HG03039 (cell line): ENCODE measurements at regions not wholly inside any gene's neighbourhood (a gene's known extent, or its start where the extent isn't known, plus 50 kb on each side); places are given as distances from the start of the nearest gene placed in this dataset.

ENCODE experiments used
- ATAC-seq: cut with Tn5 transposase; IDR thresholded peaks from one replicate; pipeline ENCODE4 v1.9.1; 2021; ENCODE audit warnings: mild to moderate bottlenecking, moderate library complexity; ENCODE audit not compliant: unreplicated experiment

DNA sequence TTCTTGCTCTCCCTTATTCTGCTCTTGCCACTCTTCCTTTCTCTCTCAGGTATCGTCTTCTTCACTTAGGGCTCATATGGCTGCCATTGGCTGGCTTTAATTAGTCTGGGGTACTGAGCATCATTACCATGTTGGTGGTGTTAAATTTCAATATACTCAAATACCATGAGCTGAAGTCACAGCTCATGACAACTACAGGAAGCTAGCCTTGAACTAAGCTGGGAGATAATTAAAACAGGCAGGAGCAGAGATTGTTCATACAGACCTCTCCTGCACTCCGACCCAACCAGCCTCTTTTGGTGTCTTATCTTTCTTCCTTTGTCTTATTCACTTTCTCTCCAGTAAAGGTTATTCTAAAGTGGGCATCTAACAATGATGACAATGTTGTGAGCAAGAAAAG, 130.9 kb upstream of the BLID start:
- no peak for ATAC-seq

DNA sequence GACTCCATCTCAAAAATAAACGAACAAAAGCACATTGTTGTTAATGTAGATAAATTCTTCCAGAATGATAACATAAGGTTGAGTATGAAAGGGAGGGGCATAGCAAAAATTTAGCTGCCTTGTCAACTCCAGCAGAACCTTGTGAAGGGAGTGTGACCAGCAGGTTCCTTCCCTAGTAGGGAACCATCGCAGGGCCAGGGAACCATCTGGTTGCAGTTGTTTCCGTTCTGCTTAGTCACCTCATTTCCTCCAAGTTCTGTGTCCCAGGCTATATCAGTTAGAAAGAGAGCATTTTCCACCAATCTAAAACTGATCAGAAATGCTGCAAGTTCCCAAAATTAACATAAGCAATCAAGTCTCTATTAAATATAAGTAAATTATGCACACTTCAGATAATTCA, 126.7 kb upstream of the BLID start:
- ATAC-seq: no peak

DNA sequence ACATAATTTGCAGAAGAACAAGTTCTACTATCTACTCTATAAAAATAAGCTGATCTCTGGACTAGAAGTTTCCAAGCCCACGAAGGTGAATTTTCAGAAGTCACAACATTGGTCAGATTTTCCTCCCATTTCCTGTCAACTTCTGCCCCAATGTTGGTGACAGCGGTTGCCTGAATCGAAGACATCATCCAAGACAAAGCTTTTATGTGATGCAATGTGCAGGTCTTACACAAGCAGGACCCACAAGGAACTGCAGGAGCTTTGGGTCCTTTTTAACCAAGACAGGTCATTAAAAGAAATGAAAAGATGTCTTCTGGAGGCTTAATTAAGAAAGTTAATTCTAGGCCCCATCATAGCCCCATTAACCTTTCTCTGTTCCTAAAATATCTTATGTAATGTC, 125.6 kb upstream of the BLID start:
- no peak for ATAC-seq

GRCh38 chr11:122240638-122241037, 124.6 kb upstream of the BLID start:
- ATAC-seq: no peak

- no peak for ATAC-seq
These were observed 119.6 kb upstream of the BLID start for GRCh38 chr11:122235615-122236014.

DNA sequence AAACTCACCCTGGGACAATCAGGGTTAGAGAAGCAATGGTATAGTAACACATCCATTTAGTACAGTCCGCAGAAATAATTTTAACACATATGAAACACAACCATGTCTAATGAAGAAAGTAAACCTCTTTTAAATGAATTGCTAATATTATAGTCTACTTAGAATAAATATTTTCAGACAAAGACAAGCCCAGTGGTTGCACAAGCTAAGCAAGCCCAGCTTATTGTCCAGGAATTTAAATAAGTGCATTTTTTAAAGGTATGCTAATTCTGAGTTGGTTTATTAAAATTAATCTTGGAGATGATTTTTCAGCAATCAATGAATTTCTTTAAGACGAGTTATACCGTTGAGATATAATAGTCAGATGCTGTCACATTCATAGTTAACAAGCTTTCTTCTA, 118.8 kb upstream of the BLID start:
- no peak for ATAC-seq

GRCh38 chr11:122234257-122234656, 118.2 kb upstream of the BLID start:
- ATAC-seq: no peak

GRCh38 chr11:122232985-122233384, 117.0 kb upstream of the BLID start:
- ATAC-seq: no peak

- ATAC-seq: no peak
These were observed 114.4 kb upstream of the BLID start for GRCh38 chr11:122230385-122230755.

DNA sequence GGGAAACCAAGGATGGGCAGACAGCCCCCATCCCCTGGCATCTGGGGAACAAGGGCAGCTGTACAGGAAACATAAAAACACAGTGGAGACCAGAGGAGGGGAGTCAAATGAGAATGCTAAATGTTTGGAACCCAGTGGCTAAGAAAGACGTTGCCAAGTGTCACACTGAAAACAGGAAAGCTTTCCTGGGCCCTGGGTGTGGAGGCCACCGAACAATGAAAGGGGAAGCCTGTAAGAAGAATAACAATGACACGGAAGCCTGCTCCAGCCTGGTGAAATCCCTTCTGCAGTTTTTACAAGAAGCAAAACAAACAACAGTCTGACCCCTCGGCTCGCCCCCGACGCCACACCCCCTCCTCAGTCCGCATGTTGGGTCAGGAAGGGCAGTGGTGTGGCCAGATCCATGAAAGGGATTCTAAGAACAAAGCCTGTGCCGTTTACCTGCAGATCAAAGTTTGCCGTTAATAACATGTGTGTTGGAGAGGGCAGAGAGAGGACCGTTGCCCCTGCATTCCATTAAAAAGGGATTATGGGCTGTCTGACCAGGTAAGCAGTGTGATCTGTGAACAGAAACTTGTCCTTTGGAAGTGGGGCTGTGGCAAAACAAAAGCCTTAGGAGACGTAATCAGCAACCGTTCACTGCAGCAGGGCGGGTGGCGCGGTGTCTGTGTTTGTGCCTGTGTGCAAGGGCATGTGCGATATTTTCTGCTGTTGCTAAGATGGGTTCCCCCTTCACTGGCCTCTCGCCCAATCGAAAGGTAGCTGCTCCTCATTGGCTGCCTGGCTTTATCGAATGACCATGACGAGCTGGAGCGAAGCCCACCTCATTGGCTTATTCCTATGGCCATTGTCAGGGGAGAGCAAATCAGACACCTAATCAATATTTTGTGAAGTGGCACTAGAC, 113.7 kb upstream of the BLID start:
- ATAC-seq: no peak

DNA sequence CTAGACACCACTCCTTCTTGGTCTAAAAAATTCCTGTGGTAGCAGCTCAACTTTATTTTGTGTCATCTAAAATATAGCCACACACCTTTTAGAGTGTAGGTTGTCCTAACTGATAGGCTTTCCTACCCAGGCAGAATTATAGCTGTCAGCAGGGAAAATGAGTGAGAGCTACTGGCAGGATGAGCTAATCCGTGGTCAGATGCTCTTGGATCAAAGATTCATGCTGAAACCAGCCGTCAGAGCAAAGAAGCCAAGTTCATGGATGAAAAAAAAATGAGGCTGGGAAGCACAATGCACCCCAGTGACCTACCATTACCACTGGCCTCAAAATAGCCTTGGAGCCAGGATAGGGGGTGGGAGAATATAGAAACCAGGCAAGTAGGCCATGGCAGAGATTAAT, 113.1 kb upstream of the BLID start:
- ATAC-seq: no peak

GRCh38 chr11:122226810-122227379, 110.9 kb upstream of the BLID start:
- ATAC-seq: no peak

GRCh38 chr11:122224867-122225266, 108.9 kb upstream of the BLID start:
- ATAC-seq: no peak

- ATAC-seq: no peak
These were observed 104.3 kb upstream of the BLID start for GRCh38 chr11:122220321-122220720.

DNA sequence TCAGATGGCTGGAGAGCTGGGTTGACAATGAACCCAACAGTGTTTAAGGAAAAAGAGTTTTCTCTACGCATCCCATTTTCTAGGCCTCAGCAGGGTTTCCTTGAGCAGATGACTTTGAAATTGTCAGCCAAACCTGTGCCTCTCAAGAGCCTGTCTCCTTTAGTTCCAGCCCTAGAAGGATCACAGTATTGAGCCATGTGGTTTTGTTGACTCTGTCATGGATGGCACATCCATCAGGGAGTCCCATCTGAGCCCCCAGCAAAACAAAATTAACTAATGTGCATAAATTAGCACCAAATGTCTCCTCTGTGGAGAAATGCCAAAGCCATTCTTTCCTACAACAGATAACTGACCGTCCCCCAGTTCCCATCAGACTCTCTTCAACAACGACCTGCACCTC, 103.8 kb upstream of the BLID start:
- no peak for ATAC-seq

DNA sequence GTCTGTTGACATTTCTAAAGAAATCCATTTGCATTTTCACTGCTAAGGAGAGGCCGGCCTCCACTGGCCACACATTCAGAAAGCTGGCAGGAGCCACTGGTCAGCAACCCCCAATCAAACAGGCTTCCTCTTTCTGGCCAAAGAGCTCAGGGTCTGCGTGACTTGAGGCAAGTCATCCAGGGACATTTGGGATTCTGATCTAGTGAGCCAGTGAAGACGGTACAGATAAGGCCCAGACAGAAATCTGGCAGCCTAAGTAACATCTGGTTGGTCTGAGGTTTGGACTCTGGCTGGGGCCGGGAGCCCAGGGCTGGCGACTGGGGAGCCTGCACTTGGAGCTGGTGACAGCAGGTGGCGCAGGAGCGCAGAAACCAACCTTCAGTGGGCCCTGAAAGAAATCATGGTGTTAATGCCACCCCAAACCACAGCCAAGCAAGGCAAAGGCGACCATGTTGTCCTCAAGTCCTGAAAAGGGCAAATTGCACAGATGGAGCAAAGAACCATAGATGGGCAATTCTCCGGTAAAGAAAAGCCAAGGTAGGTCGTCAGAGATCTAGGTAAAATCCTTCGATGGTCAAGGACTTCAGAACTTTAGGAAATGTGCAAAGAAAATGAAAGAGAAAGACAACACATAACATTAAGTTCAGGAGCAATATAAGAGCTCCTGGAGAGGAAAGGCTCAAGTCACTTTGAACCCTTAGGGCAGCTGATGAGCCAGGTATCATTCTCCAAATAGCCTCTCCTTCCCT, 99.4 kb upstream of the BLID start:
- peak; percentile 80 for ATAC-seq

DNA sequence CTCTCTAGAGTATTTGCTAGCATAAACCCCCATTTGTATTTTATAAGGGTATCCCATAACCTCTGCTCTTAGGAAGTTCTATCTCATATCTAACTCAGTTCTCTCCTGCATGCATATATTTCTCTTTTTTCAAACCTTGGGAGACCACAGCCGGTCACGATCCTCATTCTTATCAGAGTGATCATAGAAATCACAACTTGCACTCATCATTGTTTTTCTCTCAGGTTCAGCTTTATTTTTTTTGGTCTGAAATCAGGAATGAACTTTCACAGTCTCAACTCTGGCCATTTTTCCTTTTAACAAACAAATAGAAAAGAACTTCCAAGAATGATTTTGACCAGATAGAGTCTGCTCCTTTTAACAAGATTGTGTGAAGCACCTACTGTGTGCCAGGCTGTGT, 98.6 kb upstream of the BLID start:
- ATAC-seq: no peak

- ATAC-seq: no peak
These were observed 98.1 kb upstream of the BLID start for GRCh38 chr11:122214080-122214479.

DNA sequence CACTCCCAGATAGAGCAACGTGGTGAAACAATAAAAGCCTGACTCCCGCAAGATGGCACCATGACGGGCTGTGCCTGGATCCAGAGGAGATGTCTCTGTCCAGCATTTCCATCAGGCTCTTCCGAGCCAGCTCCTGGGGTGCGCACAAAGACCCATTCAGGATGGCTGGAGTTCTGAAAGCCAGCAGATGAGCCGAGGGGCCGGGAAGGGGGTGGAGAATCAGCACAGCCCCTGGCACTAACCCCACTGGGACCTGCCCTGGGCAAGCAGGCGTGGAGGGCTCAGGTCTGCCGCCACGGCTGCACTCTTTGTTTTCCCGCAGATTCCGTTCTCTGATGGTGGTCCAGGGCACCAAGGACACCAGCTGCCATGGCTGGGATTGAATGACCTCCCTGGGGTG, 97.2 kb upstream of the BLID start:
- no peak for ATAC-seq

GRCh38 chr11:122210367-122210997, 94.5 kb upstream of the BLID start:
- no peak for ATAC-seq

- ATAC-seq: no peak
These were observed 93.8 kb upstream of the BLID start for GRCh38 chr11:122209619-122210366.
